T-helper 22 cell (primary cell): ENCODE measurements at regions not wholly inside any gene's neighbourhood (a gene's known extent, or its start where the extent isn't known, plus 50 kb on each side); places are given as distances from the start of the nearest gene placed in this dataset.

Experiments used
- DNase-seq: peaks from one replicate; pipeline ENCODE4 v3.0.0-alpha.2; 2020; ENCODE audit warnings: low read depth

DNA sequence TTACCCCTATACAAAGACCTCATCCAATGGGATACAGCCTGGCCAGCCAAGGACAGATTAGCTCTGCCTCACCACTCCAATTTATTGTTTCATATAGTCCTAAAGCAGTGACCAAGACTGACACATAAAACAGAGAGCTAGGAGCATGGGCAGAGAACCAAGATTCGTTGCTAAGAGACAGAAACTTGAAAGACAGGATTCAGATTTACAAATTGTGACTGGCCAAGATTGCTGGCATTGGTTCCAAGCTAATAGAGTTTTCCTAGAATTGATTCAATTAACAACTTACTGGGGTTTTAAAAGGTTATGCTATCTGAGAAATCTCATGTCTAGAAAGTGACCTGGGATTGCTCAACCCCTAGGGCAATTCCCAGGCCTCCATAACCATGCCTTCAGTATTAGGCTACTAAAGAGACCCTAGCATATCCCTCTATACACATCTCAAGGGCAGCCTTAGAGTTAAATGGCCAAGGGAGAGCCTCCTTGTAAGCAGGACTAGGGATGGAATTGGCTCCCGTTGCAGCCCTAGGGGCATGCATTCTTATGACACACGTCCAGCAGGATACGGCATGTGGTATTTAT lies 75.6 kb downstream of the ICOS start:
- no peak for DNase-seq

DNA sequence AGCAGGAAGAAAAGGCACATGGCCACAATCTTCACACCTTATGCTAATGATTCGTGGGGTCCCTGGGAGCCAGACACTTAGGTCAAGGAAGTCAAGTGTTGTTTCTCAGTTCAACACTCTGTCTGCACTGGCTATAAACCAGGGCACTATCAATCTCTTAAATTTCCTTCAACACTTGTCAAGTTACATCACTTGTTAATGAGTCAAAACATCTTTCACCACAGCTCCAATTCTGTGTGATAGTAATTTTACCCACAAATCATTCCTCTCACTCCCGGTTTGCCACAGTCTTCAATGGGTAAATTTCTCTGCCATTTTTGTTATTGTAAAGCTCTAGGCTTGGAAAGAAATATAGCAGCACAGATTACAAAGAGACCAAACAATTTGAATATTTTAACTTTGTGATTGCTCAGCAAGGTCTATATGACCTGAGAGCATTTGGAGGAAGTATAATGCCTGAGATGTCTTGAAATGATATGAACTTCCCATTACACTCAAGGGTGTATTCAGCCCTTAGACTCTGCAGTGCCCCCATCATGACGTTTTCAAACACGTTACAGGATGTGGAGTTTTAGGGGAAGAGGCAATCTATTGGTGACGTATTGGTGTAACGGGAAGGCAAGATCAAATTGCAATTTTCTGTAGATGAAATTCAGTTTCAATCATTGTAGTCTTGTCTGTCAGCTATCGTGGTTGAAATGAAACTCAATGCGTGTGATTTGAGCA lies 78.7 kb downstream of the ICOS start:
- peak; percentile 37 for DNase-seq

DNA sequence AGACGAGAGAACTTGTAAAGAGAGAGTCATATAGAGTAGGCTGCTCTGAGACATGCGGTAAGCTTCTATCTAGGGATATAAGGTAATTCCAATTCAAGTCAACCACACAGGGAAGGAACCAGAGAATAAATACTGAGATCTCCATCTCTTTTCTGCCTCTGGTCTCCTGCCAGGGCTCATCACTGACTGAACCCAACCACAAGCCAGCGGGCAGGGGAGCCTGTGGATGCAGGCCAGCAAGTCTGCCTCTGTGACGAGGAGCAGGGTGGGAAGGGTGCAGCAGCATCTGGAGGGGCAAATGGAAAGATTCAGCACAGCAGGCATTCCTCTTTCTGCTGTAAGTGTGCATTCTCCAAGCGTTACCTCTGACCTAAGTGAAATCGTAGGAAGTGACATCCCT lies 82.2 kb downstream of the ICOS start:
- DNase-seq, result no peak

DNA sequence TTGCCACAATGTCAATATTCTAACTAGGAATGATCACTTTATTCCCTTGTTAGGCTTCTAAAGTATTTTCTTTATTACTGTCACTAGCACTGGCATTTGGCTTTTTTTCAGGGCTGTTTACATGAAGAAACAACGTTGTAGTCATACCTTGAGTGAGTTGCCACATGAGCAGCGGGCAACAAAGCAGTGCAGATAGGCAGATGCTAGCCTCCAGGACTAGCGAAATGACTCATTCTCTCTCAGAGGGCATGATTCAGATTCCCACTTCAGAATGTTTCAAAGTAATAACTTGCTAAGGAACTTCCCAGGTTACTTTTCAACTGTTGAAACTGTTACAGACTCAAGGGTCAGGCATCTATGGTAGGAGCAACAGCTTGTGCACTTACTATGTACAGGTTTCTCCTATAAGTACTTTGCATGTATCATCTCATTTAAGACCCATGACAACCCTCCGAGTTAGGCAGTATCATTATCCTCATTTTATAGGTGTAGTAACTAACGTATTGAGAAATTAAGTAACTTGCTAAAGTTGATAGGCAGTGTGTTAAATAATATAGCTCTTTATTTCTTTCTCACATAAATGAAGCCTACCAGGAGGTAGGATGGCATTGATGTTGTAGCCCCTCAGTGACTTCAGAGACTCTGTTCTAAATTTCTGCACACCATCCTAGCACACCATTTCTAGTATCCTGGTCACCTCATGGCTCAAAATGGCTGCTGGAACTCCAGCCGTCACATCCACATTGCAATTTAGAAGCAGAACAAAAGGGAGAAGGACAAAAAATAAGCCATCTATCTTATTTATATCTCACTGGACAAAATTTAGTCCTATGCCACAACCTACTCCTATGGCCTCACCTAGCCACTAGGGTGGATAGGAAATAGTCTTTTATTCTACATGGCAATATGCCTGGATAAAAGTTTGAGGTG lies 83.3 kb downstream of the ICOS start:
- DNase-seq, result peak; percentile 5

DNA sequence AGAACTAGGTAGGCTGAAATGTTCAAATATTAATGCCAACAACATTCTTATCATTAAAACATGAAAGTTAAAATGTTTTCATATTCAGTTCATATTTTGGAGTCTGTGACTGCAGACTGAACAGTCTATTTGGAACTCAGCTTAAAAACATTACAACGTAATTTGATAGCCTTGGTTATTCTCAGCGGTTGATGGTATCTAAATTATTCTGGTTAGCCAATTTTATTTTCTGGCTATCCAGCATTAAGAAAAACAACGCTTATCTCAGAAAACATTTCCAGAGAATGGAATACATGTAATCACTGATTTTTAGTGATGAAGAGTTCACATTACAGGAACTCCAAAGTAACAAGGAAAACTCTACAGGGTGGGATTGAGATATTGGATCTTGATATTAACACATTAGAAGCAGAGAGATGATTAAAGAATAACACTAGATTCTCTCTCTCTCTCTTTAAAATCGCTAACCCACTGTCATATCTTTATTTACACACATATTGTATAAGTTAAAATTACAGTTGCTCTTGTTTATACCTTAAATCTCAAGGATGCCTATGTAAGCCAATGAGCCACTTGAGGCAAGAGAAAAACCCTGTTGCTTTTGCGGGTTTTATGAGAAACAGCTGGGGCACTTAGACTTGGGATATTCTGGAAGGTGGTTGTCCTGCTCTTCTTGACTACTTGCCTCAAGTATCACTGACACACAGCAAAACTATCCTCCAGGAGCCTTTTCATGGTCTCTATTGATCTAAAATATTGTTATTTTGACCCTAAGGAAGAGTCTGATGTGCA lies 84.9 kb downstream of the ICOS start:
- no peak for DNase-seq

DNA sequence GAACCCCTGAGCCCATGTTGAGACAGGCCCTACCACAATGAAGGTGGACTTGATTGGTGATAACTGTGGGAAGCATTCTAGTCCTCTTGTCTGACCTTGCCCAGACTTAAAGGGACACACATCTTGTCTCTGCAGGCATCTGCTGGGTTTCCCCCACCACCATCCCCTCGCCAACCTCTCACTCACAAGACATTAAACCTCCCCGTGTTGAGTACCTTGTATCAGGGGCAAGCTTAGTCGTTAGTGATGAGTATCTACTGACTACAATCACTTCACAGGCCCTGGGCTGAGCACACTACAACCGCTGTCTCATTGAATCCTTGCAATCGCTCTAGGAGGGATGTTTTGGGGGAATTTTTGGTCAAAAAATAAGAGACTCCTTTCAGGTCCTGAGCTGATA lies 86.0 kb downstream of the ICOS start:
- DNase-seq, result no peak

DNA sequence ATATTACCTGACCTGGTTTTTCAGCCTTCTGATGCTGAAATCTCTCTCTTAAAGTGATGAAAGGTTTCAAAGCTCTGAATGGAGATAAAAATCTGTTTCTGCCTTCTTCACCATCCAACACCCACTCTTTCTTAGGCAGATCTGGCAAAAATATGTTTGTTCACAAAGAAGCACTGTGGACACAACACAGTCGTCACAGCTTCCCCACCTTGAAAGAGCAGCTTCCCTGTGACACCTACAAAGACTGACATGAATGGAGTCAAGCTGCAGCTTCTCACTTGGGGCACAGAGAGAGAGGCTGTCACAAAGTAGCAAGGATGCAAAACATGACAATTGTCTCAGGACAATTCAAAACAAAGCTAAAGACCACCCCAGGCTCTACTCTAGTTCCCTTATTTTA lies 86.5 kb downstream of the ICOS start:
- DNase-seq, result no peak

DNA sequence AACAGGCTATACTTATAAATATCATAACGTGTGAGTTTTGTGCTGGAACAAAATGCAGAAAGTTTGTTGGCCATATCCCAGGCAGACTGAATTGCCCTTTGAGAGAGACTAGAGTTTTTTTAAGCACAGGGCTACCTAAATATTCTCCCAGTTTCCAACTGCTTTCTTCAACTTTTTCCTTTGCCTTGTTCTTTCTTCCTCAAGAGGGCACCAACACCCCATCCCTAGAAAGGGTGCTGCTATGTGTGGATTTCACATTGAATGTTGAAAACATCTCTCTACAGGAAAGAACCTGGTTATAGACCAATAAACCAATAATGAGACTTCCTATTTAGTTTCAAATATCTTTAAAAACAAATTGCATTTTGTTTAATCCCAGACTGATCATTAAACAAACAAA lies 87.9 kb downstream of the ICOS start:
- DNase-seq, result no peak

DNA sequence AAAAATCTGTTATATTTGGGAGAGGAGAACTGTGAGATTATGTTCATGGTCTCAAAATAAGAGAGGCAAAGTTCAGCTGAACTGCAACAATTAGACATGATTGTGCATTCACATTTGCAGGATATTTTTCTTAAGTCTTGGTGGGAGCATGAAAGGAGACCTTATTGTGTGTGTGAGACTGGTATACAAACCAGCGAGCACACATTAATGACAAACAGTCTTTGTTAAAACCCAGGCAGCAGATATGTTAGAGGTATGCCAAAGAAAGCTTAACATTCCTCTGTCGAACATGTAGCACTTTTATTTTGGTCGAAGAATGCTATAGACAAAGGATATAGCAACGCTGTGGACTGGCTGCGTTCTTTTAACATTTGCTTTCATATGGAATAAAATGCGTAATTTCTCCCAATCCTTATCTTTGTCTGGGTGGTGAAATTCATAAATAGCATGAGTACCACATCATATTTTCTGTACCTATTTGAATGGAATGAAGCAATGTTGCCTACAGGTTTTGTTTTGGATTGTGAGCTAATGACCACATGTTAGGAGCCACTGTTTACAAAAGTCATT lies 88.4 kb downstream of the ICOS start:
- DNase-seq, result no peak

DNA sequence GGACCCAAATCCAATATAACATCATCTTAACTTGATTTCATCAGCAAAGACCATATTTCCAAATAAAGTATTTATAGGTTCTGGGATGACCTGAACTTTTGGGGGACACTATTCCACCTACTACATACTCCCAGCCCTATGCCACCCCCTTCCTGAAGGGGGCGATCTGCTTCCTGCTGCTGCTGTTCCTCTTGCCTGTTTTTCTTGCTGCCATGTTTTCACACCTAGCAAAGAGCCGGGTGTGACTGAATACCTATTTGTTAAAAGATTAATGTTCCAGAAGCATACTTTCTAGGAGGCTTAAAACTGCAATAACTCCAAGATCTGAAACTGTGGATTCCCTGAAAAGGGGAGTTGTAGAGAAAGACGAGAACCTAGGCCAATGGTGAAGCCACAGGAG lies 89.7 kb downstream of the ICOS start:
- no peak for DNase-seq

DNA sequence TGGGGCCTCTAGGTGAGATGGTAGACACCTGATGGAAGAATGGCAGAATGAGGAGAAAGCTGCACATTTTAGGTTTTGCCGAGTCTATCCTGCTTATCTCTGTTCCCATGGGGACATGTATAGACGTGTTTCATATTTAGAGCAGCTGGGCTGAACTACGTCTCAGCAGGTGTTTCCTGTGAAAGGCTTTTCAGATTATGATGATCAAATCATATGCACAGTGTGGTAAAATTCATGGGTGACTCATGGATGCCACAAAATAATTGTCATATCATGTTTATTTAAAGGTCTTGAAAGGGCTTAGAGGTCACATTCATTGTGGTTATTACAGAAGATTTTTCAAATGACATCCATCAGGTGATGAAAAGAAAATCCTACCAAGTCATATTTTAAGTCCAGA lies 90.5 kb downstream of the ICOS start:
- DNase-seq, result peak; percentile 31

DNA sequence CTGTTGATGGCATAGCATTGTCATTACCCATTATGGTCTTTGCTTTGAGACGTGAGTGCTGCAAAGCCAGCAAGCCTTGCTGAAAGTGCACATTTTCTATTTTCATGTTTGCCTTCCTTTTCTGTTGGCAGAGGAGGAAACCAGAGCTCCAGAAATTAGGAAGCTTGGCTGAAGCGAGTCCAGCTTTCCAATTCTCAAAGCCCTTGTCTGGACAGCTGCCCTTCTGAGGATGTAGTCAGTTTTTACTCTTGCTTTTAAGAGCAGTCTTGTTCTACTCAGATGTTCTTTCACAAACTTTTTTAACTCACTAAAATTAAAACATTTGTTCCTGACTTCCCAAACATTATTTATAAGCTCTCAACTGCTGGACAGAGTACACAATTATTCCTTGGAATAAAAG lies 93.8 kb downstream of the ICOS start:
- no peak for DNase-seq

DNA sequence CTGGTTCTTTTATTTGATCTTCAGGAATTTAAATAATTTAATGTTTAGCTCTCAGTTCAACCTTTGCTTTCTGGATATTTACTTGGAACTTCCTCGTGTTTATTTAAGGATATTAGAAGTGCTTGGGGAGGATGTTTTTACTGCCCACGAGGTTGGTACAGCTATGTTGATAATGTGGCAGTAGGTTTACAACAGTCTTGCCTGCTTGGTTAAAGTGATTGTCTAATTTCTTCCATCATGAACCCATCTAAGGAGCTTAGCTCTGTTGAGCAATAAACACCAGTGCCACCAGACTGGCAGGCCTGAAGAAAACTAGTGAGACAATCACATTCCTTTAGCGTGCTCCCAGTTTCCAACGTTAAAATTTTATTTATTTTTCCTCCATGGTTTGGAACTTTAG lies 94.5 kb downstream of the ICOS start:
- DNase-seq, result no peak

DNA sequence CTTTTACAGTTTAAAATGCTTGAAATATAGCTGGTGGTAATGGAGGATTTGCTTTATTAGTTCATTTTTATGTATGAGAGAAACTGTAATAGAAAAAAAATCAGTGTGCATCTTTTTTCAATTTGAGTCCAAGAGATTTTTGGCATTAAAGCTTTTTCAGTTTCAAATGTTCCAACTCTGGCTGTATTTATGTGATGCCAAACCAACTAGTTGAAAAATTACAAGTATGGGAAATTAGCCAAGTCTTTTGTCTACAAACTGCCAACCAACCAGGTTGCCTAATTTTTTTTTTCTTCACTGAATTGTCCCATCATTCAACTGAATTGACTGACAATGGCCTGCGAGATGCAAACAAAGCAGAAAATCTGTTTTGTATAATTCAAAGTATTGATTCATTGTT lies 95.7 kb downstream of the ICOS start:
- DNase-seq, result no peak

DNA sequence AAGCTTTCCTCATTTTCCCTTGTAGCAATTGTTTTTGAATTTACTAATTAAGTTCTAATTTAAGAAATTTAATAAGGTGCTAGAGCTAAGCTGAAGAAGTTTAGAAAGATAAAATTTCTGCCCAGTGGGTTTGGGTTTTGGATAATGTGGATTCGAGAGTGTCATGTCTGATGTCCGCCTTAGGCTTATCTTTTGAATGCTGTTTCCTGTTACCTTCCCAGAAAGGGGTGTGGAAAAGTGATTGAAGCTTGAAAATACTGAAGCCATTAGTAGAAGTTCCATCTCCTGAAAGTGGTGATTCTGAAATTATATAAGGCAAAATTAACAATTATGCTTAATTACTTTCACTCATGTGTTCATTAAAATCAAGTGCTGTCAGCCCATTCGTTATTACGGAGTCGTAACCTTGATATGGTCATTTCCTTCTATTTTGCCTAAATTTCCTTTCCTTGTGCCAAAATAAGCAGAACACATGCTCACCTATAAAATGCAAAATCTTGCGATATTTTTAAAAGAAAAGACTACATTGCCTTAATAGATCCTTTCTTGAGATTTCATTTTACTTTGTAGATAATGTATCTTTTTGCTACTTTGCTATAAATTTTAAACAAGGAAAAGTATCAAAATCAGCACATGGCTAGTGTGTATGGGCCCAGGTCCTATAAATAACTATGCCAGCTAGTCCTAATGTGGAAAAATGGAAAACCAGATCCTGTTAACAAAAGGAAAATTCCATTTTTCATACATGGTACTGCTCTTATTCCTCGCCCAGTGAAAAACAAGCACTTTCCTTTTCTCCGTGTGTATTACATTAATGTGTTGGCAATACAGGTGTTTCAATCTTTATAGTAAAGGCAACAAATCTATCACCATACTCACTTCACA lies 97.3 kb downstream of the ICOS start:
- DNase-seq, result no peak

DNA sequence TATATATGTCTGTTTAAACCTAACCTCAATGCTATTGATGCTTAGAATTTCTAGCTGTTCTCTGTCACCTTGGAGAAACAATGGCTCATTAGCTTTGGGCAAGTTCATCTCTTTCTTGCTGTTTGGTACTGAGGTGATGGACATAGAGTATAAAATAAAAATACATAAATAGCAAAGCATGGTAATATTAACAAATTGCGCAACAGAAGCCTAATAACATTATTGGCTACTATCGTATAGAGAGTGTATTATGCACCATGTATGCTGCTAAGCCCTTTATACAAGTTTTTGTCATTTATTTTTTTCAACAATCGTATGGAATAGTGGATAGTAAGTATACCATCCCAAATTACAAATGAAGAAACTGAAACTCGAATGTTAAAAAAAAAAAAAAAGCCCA lies 100.1 kb downstream of the ICOS start:
- no peak for DNase-seq

DNA sequence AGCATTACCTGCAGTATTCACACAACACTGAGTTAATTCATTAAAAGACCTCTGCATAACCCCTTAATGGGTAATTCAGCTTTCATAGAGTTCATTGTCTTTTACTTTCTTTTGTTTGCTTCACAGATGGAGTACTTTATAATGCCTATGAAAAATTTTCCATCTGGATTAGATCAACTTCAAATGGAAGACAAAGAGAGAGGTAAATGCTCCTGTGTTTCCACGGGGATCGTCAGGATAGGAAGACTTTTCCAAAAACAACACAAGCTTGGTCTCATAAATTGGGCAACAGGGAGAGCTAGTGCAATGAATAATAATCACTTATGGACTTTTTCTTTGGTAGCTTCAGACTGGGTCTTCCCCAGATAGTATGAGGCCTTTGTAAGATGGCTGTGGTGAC lies 100.7 kb downstream of the ICOS start:
- no peak for DNase-seq

DNA sequence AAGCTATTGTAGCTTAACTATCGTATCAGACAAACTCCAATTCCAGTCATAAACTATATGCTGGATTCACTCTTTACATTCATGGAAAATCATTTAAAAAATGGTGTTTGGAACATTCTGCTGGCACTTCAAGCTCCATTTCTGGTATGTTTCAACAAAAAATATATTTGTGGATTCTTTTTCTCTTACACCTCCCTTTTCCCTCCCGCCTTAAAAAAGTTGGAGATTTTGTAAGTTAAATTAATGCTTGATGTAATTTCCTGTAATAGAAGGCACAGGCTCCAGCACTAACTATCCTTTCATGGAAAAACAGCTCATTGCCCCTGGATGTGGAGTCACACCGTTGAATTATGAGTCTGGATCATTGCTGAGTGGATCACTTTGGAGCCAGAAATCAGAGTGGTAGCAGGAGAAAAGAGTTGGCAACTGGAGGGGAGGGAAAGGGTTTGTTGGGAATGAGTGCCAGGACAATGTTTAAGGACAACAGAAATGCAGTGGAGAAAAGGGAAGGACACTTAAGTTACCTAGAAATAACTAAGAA lies 102.8 kb downstream of the ICOS start:
- no peak for DNase-seq

DNA sequence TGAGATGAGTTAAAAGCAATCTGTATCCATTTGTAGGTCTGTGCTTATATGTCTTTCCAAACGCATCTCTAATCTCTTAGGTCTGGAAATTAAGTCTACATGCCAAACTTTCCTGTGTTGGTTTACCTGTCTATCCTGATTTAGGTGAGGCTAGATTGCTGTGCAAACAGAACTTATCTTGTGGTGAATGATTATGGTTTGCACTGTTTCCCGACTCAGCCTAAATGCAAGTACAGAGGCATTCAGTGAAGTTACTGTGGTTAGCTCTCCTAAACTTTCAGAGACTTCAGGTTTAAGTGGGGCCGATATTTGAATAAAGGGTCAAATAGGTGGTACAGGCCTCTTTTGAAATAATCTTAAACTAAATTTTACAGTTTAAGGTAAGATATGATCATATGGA lies 103.5 kb downstream of the ICOS start:
- DNase-seq, result no peak

DNA sequence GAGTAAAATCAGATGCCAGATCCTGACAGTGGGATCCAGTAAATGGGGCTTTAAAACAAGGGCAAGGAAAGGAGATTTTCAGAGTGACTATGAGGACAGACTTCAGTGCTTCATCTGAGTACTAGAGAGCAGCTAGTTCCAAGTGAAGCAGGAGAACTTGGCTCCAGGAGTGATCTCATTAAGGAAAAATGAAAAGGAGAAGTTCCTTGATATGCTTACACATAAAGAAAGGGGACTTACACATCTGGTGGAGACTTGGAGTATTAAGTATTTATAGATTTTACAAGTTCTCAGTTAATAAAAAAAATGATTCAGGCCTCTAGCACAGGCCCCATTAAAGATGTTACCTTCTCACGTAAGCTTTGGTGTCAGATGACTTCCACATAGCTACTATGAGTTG lies 105.8 kb downstream of the ICOS start:
- DNase-seq, result no peak

DNA sequence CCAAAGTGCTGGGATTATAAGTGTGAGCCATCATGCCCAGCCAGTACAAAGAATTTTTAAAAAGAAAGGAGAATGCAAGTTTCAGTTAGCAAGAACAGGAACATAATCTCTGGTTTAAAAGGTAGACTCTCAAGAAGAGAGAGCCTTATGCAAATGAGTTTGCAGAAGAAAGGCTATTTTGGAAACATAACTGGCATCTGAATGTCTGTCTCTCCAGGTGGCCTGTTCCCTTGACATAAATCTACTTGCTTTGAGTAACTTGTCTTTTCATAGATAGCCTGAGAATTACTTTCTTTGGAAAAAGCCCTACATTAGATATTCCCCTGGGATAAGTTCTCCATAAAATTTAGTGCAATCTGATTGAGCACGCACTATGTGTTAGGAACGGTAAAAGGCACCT lies 109.6 kb downstream of the ICOS start:
- no peak for DNase-seq
